GM06990 (cell line): ENCODE measurements at regions not wholly inside any gene's neighbourhood (a gene's known extent, or its start where the extent isn't known, plus 50 kb on each side); places are given as distances from the start of the nearest gene placed in this dataset.
"Not testable (repeated sequence)": the region's sequence is repeated elsewhere in the genome, so short reads cannot be mapped to it uniquely, and the experiment has no call there.

ENCODE experiments used
- DNase-seq: peaks from one replicate; pipeline ENCODE4 v3.0.0-alpha.2; 2011; ENCODE audit not compliant: insufficient read length; ENCODE audit errors: extremely low read depth
- H3K27me3 ChIP-seq: replicated peaks from 2 replicates; pipeline ENCODE4 v1.6.0; 2011; ENCODE audit warnings: low read length; ENCODE audit not compliant: control insufficient read depth, insufficient read depth
- H3K36me3 ChIP-seq: 2 replicates; pipeline ENCODE4 v1.5.1; 2011; ENCODE audit warnings: low read length; ENCODE audit not compliant: control insufficient read depth, insufficient read depth
- H3K4me3 ChIP-seq: replicated peaks from 2 replicates; pipeline ENCODE4 v1.5.1; 2011; ENCODE audit warnings: low read depth, mild to moderate bottlenecking, control low read depth, low read length
- TF ChIP-seq, protein P1 (sequence below): IDR thresholded peaks from 2 replicates; pipeline ENCODE4 v1.5.1; 2011; ENCODE audit warnings: low read length, control low read depth, mild to moderate bottlenecking, inconsistent platforms; ENCODE audit not compliant: insufficient read depth, poor library complexity, severe bottlenecking

DNA sequence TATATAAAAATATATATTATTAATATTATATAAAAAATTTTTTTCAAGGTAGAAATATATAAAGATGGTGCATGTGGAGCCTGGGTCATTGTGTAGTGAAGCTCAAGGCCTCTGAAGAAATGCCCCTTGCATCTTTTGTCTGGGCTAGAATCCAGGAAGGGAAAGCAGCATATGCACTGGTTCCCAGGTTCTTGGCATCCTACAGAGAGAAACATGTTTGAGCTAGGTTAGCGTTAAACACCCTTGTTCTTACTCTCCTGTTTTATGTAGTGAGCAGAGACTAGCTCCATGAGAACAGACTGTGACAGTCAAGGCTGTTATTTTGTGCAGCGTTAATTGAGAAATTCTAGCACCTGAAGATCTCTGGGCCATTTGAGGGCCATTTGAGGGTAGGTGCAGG, 116.1 kb downstream of the POM121L12 start:
- no peak for DNase-seq
- no peak overlapping the region for H3K4me3 ChIP-seq
- TF ChIP-seq, protein P1, sequence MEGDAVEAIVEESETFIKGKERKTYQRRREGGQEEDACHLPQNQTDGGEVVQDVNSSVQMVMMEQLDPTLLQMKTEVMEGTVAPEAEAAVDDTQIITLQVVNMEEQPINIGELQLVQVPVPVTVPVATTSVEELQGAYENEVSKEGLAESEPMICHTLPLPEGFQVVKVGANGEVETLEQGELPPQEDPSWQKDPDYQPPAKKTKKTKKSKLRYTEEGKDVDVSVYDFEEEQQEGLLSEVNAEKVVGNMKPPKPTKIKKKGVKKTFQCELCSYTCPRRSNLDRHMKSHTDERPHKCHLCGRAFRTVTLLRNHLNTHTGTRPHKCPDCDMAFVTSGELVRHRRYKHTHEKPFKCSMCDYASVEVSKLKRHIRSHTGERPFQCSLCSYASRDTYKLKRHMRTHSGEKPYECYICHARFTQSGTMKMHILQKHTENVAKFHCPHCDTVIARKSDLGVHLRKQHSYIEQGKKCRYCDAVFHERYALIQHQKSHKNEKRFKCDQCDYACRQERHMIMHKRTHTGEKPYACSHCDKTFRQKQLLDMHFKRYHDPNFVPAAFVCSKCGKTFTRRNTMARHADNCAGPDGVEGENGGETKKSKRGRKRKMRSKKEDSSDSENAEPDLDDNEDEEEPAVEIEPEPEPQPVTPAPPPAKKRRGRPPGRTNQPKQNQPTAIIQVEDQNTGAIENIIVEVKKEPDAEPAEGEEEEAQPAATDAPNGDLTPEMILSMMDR = no peak
- no peaks in the 10 kb centered on the region for H3K27me3 ChIP-seq
- no peaks in the 10 kb centered on the region for H3K36me3 ChIP-seq

DNA sequence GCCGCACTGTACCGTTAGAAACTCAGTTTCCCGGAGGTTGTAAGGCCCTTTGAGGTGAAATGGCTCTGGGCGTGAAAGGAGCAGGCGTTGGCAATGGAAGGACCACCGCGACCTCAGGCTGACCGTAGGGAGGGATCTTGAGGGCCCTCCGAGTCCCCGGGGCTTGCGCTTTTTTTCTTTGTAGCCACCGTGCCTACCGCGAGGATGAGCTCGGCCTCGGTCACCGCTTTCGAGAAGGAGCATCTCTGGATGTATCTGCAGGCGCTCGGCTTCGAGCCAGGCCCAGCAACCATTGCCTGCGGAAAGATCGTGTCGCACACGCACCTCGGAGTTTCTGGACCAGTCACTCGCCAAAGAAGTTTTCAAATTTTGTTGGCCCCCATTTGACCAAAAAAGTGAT, 151.8 kb downstream of the POM121L12 start:
- not testable (repeated sequence) for H3K27me3 ChIP-seq, DNase-seq, H3K4me3 ChIP-seq, H3K36me3 ChIP-seq

DNA sequence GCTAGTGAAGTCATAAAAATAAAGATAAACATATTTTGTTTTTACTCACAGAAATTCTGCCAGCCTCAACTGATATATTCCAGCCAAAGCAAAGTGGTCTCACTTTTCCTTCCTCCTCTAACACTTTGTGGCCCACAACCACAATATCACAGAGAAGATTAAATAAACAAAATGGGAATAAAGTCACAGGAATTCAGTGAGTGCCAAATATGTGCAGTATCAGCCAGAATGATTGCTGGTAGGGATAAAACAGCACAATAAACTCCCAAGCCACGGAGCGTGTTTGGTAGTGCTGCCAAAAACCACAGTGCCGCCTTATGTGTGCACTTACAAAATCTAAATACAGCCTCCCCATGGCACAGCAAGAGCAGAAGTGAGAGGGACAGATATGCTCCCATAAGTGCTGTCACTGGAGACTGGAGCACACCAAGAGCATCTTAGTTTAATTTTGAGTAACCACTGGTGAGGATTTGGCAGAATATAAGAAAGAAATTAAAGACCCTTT, 155.8 kb downstream of the POM121L12 start:
- TF ChIP-seq, protein P1 = no peak
- Histone ChIP-seq H3K36me3 (no peaks in the 10 kb centered on the region), H3K4me3 (no peak overlapping the region), H3K27me3 (no peaks in the 10 kb centered on the region)
- DNase-seq = no peak

DNA sequence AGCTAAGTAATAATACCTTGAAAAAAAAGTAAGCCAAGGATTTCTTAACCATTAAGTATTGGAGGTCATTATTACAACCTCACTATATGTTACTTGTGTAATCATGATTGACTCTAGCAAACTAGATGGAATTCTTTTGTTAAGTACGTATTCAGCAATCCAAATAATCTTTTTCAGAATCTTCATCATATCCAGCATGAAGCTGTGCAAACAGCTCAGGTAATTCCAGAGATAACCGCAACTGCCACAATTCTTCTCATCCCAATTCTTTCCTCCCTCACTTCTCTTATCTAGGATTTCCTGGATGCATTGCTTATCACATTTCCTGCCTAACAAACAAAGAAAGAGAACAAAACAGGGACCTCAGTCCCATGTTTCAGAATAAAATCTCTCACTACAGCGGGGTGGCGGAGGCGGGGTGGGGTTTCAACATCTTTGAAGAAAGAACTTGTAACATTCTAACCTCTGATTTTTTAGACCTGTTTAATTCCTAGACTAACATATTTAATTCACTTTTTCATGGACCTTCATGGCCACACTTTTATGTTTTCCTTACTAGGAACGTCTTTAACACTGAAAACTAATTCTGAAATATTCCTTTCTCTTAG, 156.5 kb downstream of the POM121L12 start:
- Histone ChIP-seq H3K4me3 (no peak overlapping the region), H3K36me3 (no peaks in the 10 kb centered on the region), H3K27me3 (no peaks in the 10 kb centered on the region)
- DNase-seq = no peak
- TF ChIP-seq, protein P1 = no peak

DNA sequence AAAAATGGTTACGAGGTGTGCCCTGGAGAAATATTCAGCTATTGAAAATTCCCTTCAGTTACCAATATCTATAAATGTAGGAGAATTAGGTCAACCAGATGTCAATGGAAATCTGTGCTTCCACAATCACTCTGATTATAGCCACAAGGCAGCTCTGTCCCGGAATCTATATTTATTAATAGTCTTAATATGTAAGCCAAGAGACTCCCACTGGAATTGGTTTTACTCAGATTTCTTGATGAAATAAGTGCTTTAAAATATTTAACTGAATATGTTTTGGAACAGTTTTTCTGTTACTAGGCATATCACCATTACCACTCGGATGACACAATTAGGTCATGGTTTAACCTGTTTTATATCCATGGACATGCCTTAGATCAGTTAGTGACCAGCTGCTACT, 169.6 kb downstream of the POM121L12 start:
- TF ChIP-seq, protein P1 = no peak
- H3K4me3 ChIP-seq = no peak overlapping the region
- DNase-seq = no peak

DNA sequence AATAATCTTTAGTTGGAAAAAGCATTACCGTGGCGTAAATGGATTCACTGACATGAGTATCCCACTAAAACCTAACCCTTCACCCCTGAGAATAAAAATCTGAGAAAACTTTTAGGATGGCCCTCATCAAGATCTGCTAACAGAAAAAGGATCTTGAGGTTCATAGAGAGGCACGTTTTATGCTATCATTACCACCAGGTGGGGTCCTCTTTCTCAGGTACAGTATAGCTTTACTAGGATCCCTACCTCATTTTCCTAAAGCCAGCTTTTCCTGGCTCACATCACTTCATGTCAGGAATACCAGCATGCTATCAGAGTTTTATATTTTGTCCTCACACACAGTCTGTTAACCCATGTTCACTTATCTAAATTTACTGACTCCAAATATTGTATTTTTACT, 173.7 kb downstream of the POM121L12 start:
- no peaks in the 10 kb centered on the region for H3K27me3 ChIP-seq
- no peak overlapping the region for H3K4me3 ChIP-seq
- H3K36me3 ChIP-seq = no peaks in the 10 kb centered on the region
- TF ChIP-seq, protein P1 = no peak
- no peak for DNase-seq

More for the DNA sequence above, 169.6 kb downstream of the POM121L12 start:
- no peaks in the 10 kb centered on the region for H3K27me3 ChIP-seq
- H3K36me3 ChIP-seq = no peaks in the 10 kb centered on the region
